Ishikawa (cell line): ENCODE measurements at regions not wholly inside any gene's neighbourhood (a gene's known extent, or its start where the extent isn't known, plus 50 kb on each side); places are given as distances from the start of the nearest gene placed in this dataset.

Experiments
- CREB1 ChIP-seq: IDR thresholded peaks from 2 replicates; pipeline ENCODE4 v1.6.1; 2012; ENCODE audit warnings: low read depth
- EGR1 ChIP-seq: IDR thresholded peaks from 2 replicates; pipeline ENCODE4 v1.6.1; 2012
- EP300 ChIP-seq: IDR thresholded peaks from 2 replicates; pipeline ENCODE4 v1.6.1; 2012; ENCODE audit warnings: borderline replicate concordance
- FOXM1 ChIP-seq: IDR thresholded peaks from 2 replicates; pipeline ENCODE4 v1.6.1; 2012; ENCODE audit warnings: low read depth, borderline replicate concordance
- NFIC ChIP-seq: IDR thresholded peaks from 2 replicates; pipeline ENCODE4 v1.6.1; 2012
- RAD21 ChIP-seq: IDR thresholded peaks from 2 replicates; pipeline ENCODE4 v1.6.1; 2012; ENCODE audit warnings: low read depth
- TAF1 ChIP-seq: IDR thresholded peaks from 2 replicates; pipeline ENCODE4 v1.6.1; 2012; ENCODE audit warnings: low read depth, mild to moderate bottlenecking
- TCF12 ChIP-seq: IDR thresholded peaks from 2 replicates; pipeline ENCODE4 v1.6.1; 2012; ENCODE audit warnings: low read depth
- TEAD4 ChIP-seq: IDR thresholded peaks from 2 replicates; pipeline ENCODE4 v1.6.1; 2012
- YY1 ChIP-seq: IDR thresholded peaks from 2 replicates; pipeline ENCODE4 v1.6.1; 2012; ENCODE audit warnings: low read depth
- TF ChIP-seq, protein P1 (sequence below): IDR thresholded peaks from 2 replicates; pipeline ENCODE4 v1.6.1; 2012
- TF ChIP-seq, protein P2 (sequence below): IDR thresholded peaks from 2 replicates; pipeline ENCODE4 v1.6.1; 2012

GRCh38 chr18:53660306-53660705, 564.2 kb downstream of the MBD2 start:
- TF ChIP-seq TCF12, result no peak
- no peak for TF ChIP-seq CREB1
- TF ChIP-seq TAF1, result no peak
- no peak for TF ChIP-seq TEAD4
- TF ChIP-seq YY1, result no peak
- no peak for TF ChIP-seq EP300
- TF ChIP-seq EGR1, result no peak
- no peak for TF ChIP-seq NFIC
- TF ChIP-seq FOXM1, result no peak
- TF ChIP-seq, protein P1, sequence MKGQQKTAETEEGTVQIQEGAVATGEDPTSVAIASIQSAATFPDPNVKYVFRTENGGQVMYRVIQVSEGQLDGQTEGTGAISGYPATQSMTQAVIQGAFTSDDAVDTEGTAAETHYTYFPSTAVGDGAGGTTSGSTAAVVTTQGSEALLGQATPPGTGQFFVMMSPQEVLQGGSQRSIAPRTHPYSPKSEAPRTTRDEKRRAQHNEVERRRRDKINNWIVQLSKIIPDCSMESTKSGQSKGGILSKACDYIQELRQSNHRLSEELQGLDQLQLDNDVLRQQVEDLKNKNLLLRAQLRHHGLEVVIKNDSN, result no peak
- TF ChIP-seq, protein P2, sequence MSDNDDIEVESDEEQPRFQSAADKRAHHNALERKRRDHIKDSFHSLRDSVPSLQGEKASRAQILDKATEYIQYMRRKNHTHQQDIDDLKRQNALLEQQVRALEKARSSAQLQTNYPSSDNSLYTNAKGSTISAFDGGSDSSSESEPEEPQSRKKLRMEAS, result no peak
- no peak for TF ChIP-seq RAD21
